SK-N-SH (cell line): ENCODE measurements at regions not wholly inside any gene's neighbourhood (a gene's known extent, or its start where the extent isn't known, plus 50 kb on each side); places are given as distances from the start of the nearest gene placed in this dataset.

Source experiments
- CTCF ChIP-seq: fragments of 200-600 bp; sonication (generic); IDR thresholded peaks from 2 replicates; pipeline ENCODE4 v1.6.1; 2017; ENCODE audit warnings: antibody characterized with exemption, mild to moderate bottlenecking, moderate library complexity
- REST ChIP-seq: IDR thresholded peaks from 2 replicates; pipeline ENCODE4 v1.6.1; 2012; ENCODE audit warnings: mild to moderate bottlenecking, low read depth, low read length, moderate library complexity
- ZBTB33 ChIP-seq: IDR thresholded peaks from 2 replicates; pipeline ENCODE4 v1.4.0; 2012; ENCODE audit warnings: low read depth, borderline replicate concordance

- no peak for TF ChIP-seq CTCF
- TF ChIP-seq ZBTB33 = no peak
- no peak for TF ChIP-seq REST
Measured at GRCh38 chr9:126056312-126057021, 270.2 kb upstream of the MVB12B start.
